GM18907 (cell line): ENCODE measurements at regions not wholly inside any gene's neighbourhood (a gene's known extent, or its start where the extent isn't known, plus 50 kb on each side); places are given as distances from the start of the nearest gene placed in this dataset.
A peak's percentile ranks its signal among the peaks of the same experiment; 100 is the strongest.

Source experiments
- ATAC-seq: cut with Tn5 transposase; IDR thresholded peaks from one replicate; pipeline ENCODE4 v1.9.1; 2021; ENCODE audit warnings: mild to moderate bottlenecking, moderate library complexity; ENCODE audit not compliant: unreplicated experiment

- ATAC-seq, result no peak
Observed at GRCh38 chr15:36484038-36484778, 95.2 kb upstream of the CDIN1 start.

DNA sequence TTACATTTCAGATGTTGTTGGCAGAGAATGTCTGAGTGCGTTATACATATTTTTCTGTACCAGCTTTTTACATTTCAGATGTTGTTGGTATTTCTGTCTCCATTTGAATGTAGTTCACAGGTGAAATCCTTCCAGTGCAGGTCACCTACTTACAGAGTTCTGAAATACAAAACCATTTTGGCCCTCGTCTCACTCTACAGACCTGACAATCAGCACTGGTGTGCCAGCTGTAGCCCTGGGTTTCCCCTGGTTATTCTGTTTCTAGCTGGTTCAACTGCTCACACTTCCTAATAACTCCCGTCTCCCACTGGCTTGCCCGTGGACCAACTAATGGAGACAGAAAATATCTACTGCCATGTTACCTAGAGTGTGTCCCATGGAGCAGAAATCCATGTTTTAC, 87.5 kb upstream of the CDIN1 start:
- ATAC-seq, result no peak

DNA sequence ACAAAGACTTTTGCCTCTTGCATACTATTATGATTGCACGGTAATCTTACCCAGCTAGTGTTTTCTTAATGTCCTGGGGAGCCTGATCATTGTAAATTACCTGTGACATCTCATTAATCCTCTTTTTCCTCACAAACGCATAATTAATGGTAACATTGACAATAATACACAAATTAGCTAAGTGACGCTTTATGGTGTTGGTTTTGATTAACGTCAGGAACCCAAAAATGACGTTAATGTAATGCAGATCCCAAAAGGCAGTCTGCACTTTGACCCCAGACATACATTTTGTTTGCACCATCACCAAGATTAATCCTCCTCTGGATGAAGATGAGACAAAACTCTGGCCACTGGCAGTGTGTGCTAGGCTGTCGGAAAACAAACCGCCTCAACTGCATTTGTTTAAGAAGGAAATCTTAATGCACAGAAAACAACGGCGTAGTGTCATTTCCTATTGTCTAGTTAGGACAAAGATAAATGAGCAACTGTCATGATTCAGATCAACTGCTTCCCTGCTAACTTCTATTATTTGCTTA, 83.9 kb upstream of the CDIN1 start:
- ATAC-seq, result no peak

- ATAC-seq, result no peak
Observed at GRCh38 chr15:36497901-36498300, 81.5 kb upstream of the CDIN1 start.

- ATAC-seq, result no peak
Observed at GRCh38 chr15:36498401-36498800, 81.0 kb upstream of the CDIN1 start.

DNA sequence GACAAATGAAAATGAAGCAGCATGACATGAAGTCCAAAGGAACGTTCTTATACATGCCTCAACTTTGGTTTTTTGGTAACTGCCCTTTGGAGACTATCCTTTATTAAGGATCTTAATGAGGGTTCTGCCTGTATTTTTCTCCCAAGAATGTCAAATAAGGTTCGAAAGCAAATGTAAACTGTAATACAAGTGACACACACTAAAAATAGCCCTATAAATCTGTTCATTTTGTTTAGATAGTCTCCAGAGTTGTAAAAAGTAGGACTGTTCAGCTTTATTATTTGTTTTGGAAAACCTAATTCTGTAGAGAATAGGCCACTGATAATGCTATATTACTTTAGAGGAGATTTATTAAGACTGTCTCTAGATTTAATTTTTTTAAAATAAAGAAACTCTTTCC, 80.5 kb upstream of the CDIN1 start:
- no peak for ATAC-seq

- no peak for ATAC-seq
Observed at GRCh38 chr15:36499412-36500389, 79.7 kb upstream of the CDIN1 start.

- ATAC-seq, result peak; percentile 94
Observed at GRCh38 chr15:36501063-36501678, 78.3 kb upstream of the CDIN1 start.

GRCh38 chr15:36502509-36502908, 76.9 kb upstream of the CDIN1 start:
- ATAC-seq, result no peak

DNA sequence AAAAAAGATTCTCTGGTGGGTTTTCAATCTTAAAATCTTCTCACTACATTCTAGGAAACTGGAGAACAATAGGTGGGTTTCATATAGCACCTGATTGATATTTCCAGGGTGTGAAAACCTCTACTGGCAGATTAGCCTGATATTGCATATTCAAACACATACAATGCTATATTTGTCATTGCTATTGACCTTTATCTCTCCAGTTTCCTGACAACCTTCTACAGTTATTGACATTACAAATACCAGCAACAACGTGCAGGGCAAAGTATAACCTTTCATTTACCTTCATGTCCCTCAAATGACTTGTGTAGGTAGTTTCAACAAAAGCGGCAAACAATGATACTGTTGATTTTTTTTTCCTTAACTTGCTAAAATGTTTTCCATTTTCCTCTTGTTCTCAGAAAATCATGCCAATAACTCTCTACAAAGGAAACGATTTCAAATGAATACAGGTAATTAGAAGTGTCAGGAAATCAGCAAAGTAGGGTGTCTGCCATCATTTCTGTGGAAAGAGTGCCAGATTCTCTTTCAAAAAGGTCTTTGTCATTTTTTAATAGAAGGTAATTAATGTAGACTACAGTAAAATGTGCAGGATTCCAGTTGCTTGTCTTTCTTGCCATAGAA, 72.6 kb upstream of the CDIN1 start:
- ATAC-seq, result no peak

DNA sequence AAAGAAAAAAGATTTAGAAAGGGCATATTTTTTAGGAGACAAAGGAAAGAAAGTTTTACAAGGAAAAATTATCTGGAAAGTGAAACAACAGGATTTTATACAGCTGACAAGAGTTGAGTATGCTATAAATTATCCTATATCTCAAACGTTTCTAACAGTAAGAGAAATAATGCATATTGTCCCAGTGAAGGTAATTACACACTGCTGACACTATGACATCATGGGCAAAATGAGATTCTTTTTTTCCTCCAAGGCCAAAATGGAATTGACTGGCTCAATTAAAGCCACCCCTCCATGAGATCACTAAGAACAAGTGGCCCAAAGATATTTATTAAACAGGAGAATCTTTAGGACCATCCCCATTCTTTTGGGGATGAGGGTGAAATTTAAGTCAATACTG, 72.0 kb upstream of the CDIN1 start:
- ATAC-seq, result no peak

GRCh38 chr15:36511594-36511993, 67.8 kb upstream of the CDIN1 start:
- ATAC-seq, result no peak

DNA sequence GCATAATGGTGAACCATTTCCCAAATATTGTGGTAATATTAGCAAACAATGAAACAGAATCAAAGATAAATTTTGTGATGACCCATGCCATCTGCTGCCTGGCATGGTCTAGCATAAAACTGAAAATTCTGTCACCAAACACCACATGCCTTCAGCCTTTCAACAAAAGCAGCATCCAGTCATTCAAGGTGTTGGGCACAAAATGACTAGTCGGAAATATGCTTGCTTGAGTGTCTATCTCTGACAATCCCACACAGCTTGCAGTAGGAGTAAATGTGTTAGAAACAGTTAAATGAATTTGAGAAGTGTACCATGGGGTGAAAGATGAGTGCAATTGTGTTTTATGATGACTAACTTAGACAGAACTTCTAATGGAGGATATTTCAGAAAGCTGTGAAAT, 61.7 kb upstream of the CDIN1 start:
- no peak for ATAC-seq

DNA sequence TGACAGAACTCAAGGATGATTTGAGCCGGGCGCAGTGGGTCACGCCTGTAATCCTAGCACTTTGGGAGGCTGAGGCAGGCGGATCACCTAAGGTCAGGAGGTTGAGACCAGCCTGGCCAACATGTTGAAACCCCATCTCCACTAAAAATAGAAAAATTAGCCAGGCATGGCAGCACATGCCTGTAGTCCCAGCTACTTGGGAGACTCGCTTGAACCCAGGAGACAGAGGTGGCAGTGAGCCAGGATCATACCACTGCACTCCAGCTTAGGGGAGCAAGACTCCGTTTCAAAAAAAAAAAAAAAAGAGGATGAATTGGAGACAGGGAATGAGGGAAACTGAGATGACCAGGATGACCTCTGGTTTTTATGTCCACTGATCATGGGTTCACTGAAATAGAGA, 60.4 kb upstream of the CDIN1 start:
- ATAC-seq, result no peak

- no peak for ATAC-seq
Observed at GRCh38 chr15:36525430-36525829, 54.0 kb upstream of the CDIN1 start.

GRCh38 chr15:36527235-36528162, 51.9 kb upstream of the CDIN1 start:
- ATAC-seq, result no peak

DNA sequence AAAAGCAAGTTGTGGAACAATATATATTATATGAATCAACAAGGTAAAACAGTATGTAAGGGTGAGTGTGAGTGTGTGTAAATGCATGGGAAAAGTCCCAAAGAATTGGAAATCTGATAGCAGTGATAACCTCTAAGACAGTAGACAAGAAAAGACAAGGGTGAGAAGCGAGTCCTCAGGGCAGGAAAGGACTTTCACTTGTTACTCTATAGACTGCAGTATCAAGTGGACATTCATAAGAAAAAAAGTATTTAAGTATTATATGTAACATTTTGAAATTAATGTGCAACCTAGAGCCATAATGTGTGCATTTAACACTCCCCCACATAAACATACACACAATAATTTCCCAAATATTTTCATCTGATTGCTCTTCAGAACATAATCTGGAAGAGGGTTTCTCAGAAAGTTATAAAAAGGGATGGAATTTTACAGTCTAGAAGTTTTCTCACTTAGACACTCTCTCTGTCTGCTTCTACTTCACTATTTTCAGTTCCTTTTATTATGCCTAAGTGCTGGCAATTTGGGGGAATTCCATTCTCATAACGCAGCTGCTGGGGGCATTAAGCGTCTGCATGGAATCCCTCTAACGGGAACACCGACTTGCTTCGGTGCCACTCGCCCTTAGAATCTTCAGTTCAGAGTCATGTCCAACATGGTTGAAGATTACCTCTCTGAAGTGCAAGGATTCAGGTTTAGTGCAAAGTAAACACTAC, 50.0 kb upstream of the CDIN1 start:
- peak; percentile 81 for ATAC-seq
